Adipocyte (in vitro differentiated cells): ENCODE measurements at regions not wholly inside any gene's neighbourhood (a gene's known extent, or its start where the extent isn't known, plus 50 kb on each side); places are given as distances from the start of the nearest gene placed in this dataset.

Experiments used
- DNase-seq: peaks from one replicate; pipeline ENCODE4 v3.0.0-alpha.2; 2015; ENCODE audit warnings: low read depth
- H3K27me3 ChIP-seq: replicated peaks from 2 replicates; pipeline ENCODE4 v1.7.0; 2013; ENCODE audit warnings: mild to moderate bottlenecking, low read length, moderate library complexity; ENCODE audit not compliant: control insufficient read depth, insufficient read depth
- H3K36me3 ChIP-seq: 2 replicates; pipeline ENCODE4 v1.7.0; 2013; ENCODE audit warnings: low read length, mild to moderate bottlenecking, moderate library complexity; ENCODE audit not compliant: control insufficient read depth, insufficient read depth, severe bottlenecking
- H3K4me1 ChIP-seq: 2 replicates; pipeline ENCODE4 v1.7.0; 2013; ENCODE audit warnings: mild to moderate bottlenecking, low read length, moderate library complexity; ENCODE audit not compliant: control insufficient read depth, insufficient read depth
- H3K4me3 ChIP-seq: 2 replicates; pipeline ENCODE4 v1.7.0; 2013; ENCODE audit warnings: mild to moderate bottlenecking, low read length, moderate library complexity
- H3K9ac ChIP-seq: 2 replicates; pipeline ENCODE4 v1.7.0; 2013; ENCODE audit warnings: mild to moderate bottlenecking, low read length, moderate library complexity
- H3K9me3 ChIP-seq: 2 replicates; pipeline ENCODE4 v1.7.0; 2013; ENCODE audit warnings: mild to moderate bottlenecking, low read length, moderate library complexity; ENCODE audit not compliant: control insufficient read depth

DNA sequence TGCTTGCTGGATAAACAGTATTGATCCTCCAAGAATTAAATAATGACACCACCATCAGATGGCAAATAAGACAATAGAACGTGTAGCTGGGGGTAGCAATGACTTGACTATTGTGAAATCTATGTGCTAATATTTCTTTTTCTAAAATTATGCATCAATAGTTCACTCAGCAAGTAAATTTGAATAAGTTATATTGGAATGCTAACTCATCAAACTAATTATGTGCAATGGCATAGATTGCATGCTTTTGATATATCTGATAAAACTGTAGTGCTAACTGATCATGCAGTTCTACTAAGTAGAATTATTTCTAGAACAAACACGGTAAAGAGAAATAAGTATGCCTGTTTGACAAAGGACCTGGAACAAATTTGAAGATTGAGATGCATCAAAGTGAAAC, 474.4 kb downstream of the NOVA1 start:
- H3K9me3 ChIP-seq = no peaks in the 10 kb centered on the region
- H3K9ac ChIP-seq = no peak overlapping the region
- DNase-seq = no peak
- H3K27me3 ChIP-seq = no peaks in the 10 kb centered on the region
- no peak overlapping the region for H3K4me3 ChIP-seq
- H3K36me3 ChIP-seq = no peaks in the 10 kb centered on the region
- H3K4me1 ChIP-seq = no peaks in the 10 kb centered on the region

DNA sequence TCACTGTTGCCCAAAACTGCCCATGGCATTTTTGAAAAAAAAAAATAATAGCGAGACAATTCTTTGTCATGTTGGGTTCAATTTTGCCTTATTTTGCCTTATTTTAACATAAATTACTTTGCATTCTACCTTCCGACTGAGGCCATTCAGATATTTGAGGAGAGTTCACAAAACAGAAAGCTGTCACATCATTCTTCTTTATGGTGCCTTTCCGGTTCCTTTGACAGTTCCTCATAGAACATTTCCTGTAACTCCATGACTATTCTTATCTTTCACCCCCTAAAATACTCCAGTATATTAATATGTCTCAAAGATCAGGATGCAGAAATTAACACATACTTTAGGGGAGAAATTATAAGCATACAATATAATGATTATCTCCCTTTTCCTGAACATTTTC, 476.7 kb downstream of the NOVA1 start:
- Histone ChIP-seq H3K27me3 (no peaks in the 10 kb centered on the region), H3K4me1 (no peaks in the 10 kb centered on the region), H3K4me3 (no peak overlapping the region), H3K36me3 (no peaks in the 10 kb centered on the region), H3K9me3 (no peaks in the 10 kb centered on the region), H3K9ac (no peak overlapping the region)
- DNase-seq = no peak

- no peaks in the 10 kb centered on the region for H3K27me3 ChIP-seq
- H3K4me3 ChIP-seq = peak overlapping the region; percentile 67
- H3K9me3 ChIP-seq = no peaks in the 10 kb centered on the region
- H3K9ac ChIP-seq = peak overlapping the region; percentile 7
- H3K4me1 ChIP-seq = no peaks in the 10 kb centered on the region
- DNase-seq = no peak
- H3K36me3 ChIP-seq = no peaks in the 10 kb centered on the region
Observed at GRCh38 chr14:26113911-26114640, 483.8 kb downstream of the NOVA1 start.

GRCh38 chr14:26104717-26105116, 493.1 kb downstream of the NOVA1 start:
- H3K9me3 ChIP-seq = no peaks in the 10 kb centered on the region
- H3K4me1 ChIP-seq = no peaks in the 10 kb centered on the region
- no peak overlapping the region for H3K4me3 ChIP-seq
- no peak overlapping the region for H3K9ac ChIP-seq
- no peak for DNase-seq
- H3K27me3 ChIP-seq = no peaks in the 10 kb centered on the region
- no peaks in the 10 kb centered on the region for H3K36me3 ChIP-seq

GRCh38 chr14:26097852-26098251, 500.0 kb downstream of the NOVA1 start:
- H3K9me3 ChIP-seq = no peaks in the 10 kb centered on the region
- no peak overlapping the region for H3K9ac ChIP-seq

DNA sequence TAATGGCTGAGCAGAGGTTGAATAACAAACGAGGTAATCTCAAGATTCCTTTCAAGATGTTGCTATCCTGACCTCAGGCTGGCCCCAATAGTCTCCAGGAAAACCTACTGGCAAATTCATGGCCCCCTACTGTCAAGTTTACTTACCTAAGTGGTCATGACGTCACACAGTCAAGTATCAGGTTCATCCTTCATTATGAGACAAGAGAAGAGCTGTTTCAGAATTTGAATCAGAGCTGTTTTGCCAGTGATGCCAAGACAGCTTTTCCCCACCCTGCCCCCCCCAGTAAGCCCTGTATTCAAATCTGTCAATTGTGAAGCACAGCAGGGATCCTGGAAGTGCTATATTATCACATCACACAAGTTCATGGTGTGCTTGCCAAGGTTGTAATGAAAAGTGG, 509.6 kb downstream of the NOVA1 start:
- Histone ChIP-seq H3K9ac (no peak overlapping the region), H3K27me3 (no peaks in the 10 kb centered on the region), H3K4me1 (no peaks in the 10 kb centered on the region), H3K4me3 (no peak overlapping the region), H3K36me3 (no peaks in the 10 kb centered on the region), H3K9me3 (no peaks in the 10 kb centered on the region)
- no peak for DNase-seq

More at GRCh38 chr14:26097852-26098251, 500.0 kb downstream of the NOVA1 start:
- no peaks in the 10 kb centered on the region for H3K36me3 ChIP-seq
- DNase-seq = no peak
- H3K4me1 ChIP-seq = no peaks in the 10 kb centered on the region
- H3K27me3 ChIP-seq = no peaks in the 10 kb centered on the region
- no peak overlapping the region for H3K4me3 ChIP-seq

DNA sequence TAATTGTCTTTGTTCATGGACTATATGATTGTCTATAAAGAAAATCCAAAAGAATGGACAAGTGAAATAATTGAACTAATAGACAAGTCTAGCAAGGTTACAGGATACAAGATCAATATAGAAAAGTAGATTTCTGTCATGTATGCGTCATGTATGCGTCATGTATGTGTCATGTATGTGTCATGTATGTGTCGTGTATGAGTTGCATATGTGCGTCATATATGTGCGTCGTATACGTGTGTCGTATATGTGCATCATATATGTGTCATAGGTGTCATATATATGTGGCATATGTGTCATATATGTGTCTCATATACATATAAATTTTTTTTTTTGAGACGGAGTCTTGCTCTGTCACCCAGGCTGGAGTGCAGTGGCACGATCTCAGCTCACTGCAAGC, 516.8 kb downstream of the NOVA1 start:
- Histone ChIP-seq H3K9me3 (no peaks in the 10 kb centered on the region), H3K4me3 (no peak overlapping the region), H3K4me1 (no peaks in the 10 kb centered on the region), H3K27me3 (no peaks in the 10 kb centered on the region), H3K36me3 (no peaks in the 10 kb centered on the region), H3K9ac (no peak overlapping the region)
- no peak for DNase-seq

GRCh38 chr14:26078561-26078960, 519.3 kb downstream of the NOVA1 start:
- H3K36me3 ChIP-seq = no peaks in the 10 kb centered on the region
- H3K4me1 ChIP-seq = no peaks in the 10 kb centered on the region
- DNase-seq = no peak
- no peak overlapping the region for H3K9ac ChIP-seq
- no peaks in the 10 kb centered on the region for H3K27me3 ChIP-seq
- H3K9me3 ChIP-seq = no peaks in the 10 kb centered on the region
- no peak overlapping the region for H3K4me3 ChIP-seq

- no peak overlapping the region for H3K9ac ChIP-seq
- no peaks in the 10 kb centered on the region for H3K9me3 ChIP-seq
- DNase-seq = no peak
- H3K27me3 ChIP-seq = no peaks in the 10 kb centered on the region
- no peak overlapping the region for H3K4me3 ChIP-seq
- no peaks in the 10 kb centered on the region for H3K4me1 ChIP-seq
- no peaks in the 10 kb centered on the region for H3K36me3 ChIP-seq
Observed at GRCh38 chr14:26074892-26075291, 522.9 kb downstream of the NOVA1 start.

DNA sequence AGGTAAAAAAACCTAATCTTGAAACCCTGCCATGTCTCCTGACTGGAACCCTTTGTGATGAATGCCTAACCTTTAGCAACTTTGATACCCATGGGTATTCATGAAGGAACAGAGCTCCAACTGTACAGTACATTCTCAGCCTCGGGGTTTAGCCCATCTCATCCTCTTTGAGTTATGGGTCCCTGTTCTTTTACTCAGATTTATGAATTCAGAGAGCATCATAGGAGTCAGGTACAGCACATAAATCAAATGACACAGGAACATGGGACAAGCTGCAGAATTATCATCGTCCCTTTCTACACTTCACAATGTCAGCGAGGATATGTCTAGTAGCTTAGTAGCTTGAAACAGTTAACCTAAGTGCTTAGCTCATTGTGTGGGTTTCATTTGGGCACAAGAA, 527.4 kb downstream of the NOVA1 start:
- Histone ChIP-seq H3K4me3 (no peak overlapping the region), H3K9me3 (no peaks in the 10 kb centered on the region), H3K27me3 (no peaks in the 10 kb centered on the region), H3K4me1 (no peaks in the 10 kb centered on the region), H3K9ac (no peak overlapping the region), H3K36me3 (no peaks in the 10 kb centered on the region)
- DNase-seq = no peak

DNA sequence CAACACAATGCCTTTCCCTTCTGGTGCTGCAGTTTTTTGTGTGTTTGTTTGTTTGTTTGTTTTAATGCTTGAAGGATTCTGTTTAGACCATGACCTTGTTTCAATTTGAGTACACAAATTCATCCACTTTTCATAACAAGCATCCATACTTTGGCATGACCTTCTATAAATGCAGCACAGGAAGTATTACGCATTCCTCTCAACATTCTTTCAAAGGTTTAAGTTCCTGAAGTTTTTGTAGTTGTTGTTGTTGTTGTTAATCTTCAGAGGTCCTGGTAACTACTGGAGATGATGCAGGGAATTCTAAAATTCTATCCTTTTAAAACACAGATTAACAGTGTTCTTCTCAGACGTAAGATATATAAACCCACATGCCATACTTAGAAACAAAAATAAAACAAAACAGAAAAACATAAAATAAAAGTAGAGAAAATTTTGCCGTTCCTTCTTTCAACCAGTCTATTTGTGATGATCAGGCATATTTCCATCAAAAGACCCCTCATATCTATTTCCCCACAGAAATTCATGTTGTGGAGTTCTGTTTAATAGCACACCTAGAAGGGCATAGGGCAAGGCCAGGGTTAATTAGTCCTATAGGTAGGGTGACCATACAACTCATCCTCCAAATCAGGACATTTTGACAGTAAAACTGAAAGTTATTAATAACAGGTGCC, 529.9 kb downstream of the NOVA1 start:
- H3K4me3 ChIP-seq = no peak overlapping the region
- H3K27me3 ChIP-seq = no peaks in the 10 kb centered on the region
- no peak overlapping the region for H3K9ac ChIP-seq
- DNase-seq = no peak
- peaks cover 4% of the 10 kb centered on the region for H3K4me1 ChIP-seq
- no peaks in the 10 kb centered on the region for H3K9me3 ChIP-seq
- no peaks in the 10 kb centered on the region for H3K36me3 ChIP-seq
